D721Med (cell line): ENCODE measurements at regions not wholly inside any gene's neighbourhood (a gene's known extent, or its start where the extent isn't known, plus 50 kb on each side); places are given as distances from the start of the nearest gene placed in this dataset.

ENCODE experiments used
- DNase-seq: peaks from one replicate; pipeline ENCODE4 v3.0.0; 2011; ENCODE audit warnings: low spot score; ENCODE audit not compliant: insufficient read length
- FAIRE-seq: peaks from 2 replicates; lab custom pipeline; 2011; peaks lifted over from hg19 to GRCh38; lab: Jason Lieb, UNC
- TF ChIP-seq, protein P1 (sequence below): IDR thresholded peaks from 2 replicates; pipeline ENCODE4 v1.5.1; 2012; ENCODE audit warnings: mild to moderate bottlenecking, control low read depth; ENCODE audit not compliant: insufficient read depth; ENCODE audit errors: missing control alignments

DNA sequence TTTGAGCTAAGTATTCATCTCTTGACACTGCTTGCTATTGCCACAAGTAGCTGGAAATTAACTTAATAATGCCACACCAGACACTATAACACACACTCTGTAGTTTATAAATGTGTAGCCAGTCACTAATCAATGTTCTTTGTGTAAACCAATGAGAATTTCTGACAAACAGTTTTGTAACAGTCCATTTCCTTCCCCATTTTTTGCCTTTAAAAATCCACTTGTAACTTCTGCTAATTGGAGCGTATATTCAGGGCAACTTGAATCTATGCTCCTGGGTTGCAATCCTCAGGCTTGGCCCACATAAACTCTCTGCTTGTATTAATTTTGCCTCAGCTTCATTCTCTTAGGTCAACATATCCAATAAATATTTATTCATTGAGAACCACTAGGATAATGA lies 125.0 kb upstream of the DHRS4 start:
- TF ChIP-seq, protein P1, sequence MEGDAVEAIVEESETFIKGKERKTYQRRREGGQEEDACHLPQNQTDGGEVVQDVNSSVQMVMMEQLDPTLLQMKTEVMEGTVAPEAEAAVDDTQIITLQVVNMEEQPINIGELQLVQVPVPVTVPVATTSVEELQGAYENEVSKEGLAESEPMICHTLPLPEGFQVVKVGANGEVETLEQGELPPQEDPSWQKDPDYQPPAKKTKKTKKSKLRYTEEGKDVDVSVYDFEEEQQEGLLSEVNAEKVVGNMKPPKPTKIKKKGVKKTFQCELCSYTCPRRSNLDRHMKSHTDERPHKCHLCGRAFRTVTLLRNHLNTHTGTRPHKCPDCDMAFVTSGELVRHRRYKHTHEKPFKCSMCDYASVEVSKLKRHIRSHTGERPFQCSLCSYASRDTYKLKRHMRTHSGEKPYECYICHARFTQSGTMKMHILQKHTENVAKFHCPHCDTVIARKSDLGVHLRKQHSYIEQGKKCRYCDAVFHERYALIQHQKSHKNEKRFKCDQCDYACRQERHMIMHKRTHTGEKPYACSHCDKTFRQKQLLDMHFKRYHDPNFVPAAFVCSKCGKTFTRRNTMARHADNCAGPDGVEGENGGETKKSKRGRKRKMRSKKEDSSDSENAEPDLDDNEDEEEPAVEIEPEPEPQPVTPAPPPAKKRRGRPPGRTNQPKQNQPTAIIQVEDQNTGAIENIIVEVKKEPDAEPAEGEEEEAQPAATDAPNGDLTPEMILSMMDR = no peak
- no peak for DNase-seq
- FAIRE-seq = no peak

DNA sequence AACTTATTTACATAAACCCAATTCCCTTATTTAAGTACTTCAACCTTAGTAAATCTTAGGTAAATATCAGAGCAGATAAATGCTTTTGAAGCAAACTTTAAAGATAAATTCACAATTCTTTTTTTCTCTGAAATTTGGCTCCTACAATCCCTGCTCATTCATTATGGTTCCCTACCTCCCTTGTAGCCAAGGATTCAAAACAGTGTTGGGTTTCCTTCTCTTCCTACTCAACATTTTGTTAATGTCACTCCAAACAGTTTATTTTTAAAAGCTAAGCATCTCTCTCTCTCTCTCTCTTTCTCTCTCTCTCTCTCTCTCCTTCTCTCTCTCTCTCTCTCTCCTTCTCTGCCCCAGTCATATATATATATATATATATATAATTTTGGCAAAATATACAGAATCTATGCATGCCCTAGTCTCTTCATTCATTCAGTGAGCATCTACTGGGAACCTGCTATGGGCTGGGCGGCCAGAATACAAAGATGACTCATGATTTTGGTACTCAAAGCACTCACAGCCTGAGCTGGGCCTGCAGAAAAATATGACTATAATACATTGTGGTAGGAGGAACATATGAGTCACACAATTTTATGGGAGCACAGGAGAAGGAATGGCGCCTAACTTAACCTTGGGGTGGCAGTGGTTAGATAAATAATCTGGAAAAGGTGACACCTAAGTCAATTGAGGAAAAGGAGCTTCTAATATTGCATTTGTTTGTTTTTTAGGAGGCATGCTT lies 123.7 kb upstream of the DHRS4 start:
- no peak for FAIRE-seq
- TF ChIP-seq, protein P1 = no peak
- no peak for DNase-seq

DNA sequence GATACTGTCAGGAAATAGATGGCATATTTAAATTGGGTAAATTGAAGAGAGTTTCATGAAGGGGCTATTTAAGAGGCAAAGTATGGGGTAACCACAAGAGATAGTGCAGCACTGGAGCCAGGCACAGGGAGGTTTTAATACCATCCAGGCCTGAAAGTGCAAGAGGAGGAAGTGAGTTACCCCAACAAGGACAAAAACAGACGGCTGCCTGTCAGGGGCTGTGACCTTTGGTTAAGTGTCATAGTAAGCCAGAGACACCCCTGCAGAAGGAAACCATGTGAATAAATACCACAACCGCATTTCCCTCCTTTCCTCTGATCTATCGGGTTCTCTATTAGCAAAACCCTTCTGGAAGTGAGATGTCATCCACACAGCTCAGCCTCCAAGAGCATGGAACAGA lies 122.0 kb upstream of the DHRS4 start:
- FAIRE-seq (no peak), DNase-seq (no peak)
- TF ChIP-seq, protein P1 = no peak

DNA sequence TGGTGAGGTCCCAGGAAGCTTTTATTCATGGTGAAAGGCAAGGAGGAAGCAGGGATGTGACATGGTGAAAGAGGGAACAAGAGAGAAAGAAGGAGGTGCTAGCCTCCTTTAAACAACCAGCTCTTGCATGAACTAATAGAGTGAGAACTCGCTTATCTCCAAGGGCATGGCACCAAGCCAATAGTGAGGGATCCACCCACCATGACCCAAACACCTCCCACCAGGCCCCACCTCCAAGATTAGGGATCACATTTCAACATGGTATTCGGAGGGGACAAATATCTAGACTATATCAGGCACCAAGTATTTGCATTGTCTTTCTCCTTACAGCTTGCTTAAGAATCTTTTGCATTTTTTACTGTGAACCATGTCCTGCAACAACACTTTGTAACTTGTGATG lies 91.9 kb upstream of the DHRS4 start:
- FAIRE-seq (no peak), DNase-seq (no peak)
- TF ChIP-seq, protein P1 = no peak

DNA sequence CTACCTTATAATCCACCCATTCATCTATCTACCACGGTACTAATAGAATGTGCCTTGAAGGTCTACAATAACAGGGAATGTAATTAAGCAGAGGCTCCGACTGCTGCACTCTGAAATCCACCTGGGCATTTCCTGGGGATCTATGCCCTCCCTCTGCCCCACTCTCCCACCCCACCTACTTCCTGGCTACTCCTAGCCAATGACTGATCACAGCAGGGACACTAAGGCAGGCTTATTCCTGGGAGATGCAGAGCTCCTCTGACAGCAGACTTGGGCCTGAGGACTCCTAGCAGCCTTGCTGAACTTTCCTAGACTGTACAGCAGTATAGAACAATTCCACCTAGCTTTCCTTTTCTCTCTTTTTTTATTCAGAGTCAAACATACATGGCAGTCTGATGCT lies 91.1 kb upstream of the DHRS4 start:
- no peak for DNase-seq
- FAIRE-seq = no peak
- TF ChIP-seq, protein P1 = no peak

DNA sequence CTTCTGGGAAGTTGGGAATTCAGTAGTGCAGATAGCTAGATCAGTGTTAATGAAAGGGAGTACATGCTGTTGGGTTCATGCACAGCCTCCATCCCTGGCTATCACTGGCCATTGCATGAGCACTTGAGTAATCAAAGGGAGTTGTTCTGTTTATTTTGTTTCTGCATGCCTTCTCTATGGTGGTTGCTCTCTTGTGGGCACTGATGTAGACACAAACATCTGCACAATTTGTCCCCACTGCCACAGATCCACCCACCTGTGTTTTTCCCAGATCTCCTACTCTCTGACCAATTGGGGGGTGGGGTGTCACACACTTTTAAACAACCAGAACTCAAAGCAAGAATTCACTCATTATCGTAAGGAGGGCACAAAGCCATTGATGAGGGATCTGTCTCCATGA lies 89.7 kb upstream of the DHRS4 start:
- TF ChIP-seq, protein P1 = no peak
- DNase-seq = no peak
- FAIRE-seq = no peak

DNA sequence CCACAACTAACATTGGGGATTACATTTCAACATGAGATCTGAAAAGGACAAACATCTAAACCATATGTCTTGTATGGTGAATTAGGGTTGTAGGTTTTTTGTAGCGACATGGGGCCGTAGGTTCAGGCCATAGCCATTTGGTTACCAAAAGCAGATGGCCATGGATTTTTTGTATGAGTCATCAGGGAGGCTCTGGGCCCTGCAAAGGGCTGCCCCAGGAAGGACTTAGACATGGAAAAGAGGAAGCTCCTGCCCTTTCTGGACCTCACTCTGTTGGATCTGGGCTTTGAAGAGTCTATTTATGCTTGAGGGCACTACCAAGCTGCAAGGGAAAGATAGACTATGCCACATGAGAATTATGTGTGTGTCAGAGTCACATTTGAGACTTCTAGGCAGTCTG lies 89.3 kb upstream of the DHRS4 start:
- FAIRE-seq = no peak
- no peak for DNase-seq
- TF ChIP-seq, protein P1 = no peak
